ENCODE measurements at regions not wholly inside any gene's neighbourhood (a gene's known extent, or its start where the extent isn't known, plus 50 kb on each side); places are given as distances from the start of the nearest gene placed in this dataset.

DNA sequence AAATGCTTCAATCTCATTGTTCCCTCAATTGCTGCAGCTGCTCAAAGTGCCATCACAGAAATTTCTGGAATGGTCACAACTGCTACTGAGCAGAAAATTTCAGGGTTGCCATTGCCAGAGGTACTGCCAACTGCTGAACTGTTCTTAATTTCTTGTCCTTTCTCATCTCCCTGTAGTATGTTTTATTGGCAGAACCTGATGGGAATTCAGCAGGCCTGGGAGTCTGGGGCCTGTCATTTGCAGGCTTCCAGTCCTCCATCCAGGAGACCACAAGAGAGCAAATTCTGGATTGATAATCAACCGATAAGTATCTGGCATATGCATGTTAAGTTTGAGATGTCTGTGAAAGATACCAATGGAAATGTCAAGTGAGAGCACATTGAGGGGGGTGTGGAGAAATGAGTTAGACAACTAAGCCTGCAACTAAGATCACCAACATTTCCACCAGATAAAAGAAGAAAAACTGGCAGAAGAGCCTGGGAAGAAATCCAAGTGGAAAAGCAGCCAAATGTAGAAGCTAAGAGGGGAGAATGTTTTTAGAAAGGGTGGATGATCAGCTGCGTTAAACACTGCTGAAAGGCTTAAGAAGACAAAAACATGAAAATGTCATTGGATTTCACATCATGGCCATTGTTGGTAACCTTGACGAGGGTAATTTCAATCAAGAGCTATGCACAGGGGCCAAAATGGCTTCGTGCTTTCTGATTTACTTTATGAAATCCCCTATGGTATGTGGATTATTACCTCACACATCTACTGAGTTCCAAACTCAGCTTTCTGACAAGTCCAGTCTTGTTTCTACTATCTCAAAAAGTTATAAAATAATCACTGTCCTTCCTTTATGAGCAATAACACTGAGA is 648.1 kb downstream of the PLPP3 start:
- no peak for DNase-seq (ENCODE audit: low spot score)

DNA sequence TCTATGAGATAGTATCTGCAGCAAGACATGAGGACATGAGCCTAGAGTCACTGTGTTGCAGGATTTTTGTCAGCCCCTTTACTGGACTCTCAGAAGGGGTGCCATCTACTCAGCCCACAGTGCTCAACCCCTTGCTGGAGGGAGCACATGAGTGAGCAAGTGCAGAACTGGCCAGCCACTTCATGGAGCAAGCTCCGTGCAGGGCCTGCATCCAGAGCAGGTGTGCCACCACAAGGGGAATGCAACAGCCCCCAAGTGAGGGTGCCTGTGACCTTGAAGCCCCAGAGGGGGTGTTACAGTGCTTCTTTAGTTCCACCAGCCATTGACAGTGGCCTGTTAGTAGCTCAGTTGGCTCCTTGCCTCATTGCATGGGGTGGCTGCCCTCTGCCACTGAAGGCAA is 649.7 kb downstream of the PLPP3 start:
- DNase-seq (ENCODE audit: low spot score): no peak

DNA sequence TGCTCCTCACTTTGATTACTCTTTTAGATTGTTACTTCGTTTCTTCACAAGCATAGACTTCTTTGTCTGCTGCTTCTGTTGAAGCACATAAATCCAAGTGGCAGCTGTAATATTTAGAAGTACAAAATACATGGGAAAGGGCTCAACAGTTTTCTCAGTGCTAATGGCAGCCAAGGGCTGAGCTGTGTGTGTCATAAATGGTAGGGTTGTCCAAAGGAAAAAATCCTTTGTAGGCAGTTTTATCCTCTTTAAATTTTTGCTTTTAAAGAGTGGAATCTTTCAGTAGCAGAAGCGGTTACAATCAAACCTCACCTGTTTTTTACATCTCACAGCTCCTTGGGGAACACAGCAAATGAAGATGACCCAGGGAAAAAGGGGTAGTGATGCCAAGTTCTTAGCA is 650.8 kb downstream of the PLPP3 start:
- DNase-seq (ENCODE audit: low spot score): no peak

DNA sequence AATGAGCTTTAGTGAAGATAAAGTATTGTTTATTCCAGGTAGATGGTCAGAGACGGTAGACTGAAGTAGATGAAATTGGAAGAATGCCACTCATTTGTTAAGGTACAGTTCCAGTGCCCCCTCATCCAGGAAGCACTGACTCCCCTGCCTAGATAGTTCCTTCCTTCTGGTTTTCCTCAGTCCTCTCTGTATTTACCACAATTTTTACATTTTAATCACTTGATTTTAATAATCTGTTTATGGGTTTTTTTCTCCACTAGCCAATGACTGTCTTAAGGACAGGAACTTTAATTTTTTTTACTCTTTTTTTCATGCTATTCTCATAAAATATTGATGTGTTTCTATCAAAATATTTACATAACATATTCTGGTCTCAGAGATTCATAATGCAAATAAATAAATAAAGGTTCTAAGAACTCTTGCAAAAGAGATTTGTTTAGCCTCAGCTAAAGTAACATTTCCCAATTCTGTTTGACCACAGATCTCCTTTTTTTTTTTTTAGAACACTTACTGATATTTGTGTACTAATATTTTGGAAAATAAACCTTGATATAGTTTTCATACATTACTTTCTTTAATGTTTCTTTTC is 651.6 kb downstream of the PLPP3 start:
- DNase-seq (ENCODE audit: low spot score): no peak

DNA sequence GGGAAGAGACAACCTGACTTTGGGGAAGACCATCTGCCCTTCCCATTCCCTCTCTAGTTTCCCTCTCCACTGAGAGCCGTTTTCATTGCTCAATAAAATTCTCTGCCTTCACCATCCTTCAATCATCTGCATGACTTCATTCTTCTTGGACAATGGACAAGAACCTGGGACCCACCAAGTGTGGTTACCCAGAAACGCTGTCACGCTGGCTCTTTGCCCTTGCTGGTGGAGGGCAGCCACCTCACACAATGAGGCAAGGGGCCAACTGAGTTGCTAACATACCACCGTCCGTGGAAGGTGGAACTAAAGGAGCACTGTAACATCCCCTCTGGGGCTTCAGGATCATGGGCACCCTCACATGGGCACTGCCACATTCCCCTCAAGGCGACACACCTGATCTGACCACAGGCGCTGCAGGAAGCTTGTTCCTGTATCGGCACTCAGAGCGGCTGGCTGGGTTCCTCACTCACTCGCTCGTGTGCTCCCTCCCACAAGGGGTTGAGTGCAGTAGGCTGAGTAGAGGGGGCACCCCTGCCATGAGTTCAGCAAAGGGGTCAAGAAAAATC is 652.4 kb downstream of the PLPP3 start:
- no peak for DNase-seq (ENCODE audit: low spot score)

DNA sequence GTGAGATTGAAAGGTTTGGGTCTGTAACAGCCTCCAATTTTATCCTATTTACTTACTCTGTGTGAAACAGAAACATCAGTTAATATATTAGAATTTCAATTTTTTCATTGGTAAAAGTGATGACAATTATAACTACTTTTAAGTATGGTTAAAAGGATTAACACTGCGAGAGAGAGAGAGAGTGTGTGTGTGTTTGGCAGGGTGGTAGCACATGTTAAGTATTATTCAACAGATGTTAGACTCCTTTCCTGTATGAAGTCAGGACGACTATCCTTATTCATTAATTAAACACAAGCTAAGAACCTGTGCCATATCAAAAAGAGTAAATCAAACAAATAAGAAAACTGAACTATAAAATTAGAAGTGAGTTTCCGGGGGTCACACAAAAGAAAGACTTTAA is 662.5 kb downstream of the PLPP3 start:
- DNase-seq (ENCODE audit: low spot score): no peak

DNA sequence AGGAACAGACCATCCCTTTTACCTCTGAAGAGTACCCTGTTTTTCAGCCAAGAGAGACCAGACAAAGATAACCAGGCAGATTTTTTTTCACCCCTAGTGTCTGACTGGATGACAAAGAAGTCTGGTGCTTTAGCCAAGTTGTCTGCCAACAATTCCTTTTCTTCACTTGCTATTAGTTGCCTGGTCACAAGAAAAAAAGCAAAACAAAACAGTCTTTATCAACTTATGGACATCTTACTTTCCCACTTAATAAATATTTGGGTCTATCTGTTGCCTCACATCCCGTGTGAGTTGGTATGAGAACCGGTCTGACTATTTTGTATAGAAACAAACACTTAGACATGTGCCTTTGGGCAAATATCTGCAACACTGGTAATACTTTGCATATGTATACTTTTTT is 662.9 kb downstream of the PLPP3 start:
- no peak for DNase-seq (ENCODE audit: low spot score)

DNA sequence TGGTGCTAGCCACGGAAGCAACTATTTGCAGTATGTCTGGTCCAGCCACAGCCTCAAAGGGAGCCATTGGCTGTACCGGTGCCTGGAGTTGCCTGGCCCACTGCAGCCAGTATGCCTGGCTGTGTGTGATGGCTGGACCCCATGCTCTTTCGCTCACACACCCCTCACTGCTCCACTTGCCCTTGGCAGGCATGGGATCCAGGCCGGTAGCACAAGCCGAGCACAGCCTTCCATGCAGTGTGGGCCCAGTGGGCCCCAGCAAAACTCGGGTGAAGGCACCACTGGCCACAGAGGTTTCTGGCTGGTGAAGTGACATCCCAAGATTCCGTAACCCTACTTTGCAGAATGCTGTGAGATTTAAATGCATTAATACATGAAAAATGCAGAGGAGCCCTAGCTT is 665.8 kb downstream of the PLPP3 start:
- DNase-seq (ENCODE audit: low spot score): no peak

DNA sequence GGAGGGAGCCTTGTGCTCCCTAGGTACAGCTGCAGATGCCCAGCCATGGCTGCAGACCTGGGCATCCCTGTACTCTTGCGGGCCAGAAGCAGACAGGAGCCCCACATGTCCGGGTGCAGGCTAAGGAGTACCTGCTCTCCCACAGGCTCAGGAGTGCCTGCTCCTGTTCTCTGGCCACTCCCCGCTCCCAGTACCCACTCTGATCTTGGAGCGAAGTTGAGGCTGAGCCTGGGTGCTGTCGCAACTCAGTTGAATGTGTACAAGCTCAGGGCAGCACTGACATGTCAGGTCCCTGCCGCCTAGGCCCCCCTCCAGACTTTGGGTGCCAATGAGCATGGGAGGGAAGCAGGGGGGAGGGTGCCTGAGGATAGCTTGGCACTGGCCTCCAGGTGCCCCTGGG is 666.9 kb downstream of the PLPP3 start:
- no peak for DNase-seq (ENCODE audit: low spot score)

DNA sequence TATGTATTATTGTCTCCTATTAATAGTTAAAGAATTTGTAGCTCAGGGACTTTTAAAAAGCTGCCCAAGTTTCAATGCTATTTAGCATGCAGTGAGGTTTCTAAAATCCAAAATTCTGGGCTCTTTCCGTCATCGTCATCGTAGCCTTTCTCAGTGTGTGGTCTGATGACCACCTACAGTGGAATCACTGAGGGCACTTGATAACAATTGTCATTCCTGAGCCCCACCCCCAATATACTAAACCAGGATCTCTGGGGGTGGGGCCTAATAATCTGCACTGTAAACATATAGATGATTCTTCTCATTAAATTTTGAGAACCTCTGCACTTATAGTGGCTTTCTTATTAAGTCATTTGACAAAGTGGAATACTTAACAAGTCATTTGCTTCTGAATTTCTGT is 674.8 kb downstream of the PLPP3 start:
- no peak for DNase-seq (ENCODE audit: low spot score)

DNA sequence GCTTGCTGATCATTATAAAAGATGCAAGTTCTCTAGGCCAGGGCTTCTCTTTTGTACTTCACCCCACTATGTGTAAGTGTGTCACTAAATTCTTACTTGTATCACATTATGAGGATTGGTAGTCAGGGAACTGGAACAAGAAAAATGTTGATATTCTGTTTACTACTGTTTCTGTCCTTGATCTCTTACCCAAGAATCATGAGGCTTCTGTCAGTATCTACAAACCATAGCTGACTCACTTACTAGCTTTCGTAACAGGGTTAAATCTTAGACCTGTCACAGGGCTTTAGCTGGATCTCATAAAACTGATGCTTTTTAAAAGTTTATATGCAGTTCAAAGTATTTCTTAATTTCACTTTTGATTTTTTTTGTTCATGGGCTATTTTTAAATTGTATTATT is 681.2 kb downstream of the PLPP3 start:
- DNase-seq (ENCODE audit: low spot score): no peak

DNA sequence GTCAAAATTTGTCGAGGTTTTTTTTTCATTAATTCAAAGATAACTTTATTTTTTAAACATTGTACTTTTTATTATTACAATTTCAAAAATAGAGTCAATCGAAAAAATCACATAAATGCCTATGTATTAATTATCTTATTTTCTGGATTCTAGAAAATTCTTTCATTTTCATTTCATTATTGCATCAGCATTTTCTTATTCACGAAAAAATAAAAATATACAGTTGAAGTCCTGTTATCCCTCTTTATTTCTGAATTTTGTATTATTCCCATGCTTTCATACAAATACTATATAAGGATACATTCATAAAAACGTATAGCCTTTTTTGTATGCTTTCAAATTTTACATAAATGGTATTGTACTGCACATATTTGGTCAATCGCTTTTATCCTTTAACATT is 681.0 kb upstream of the USP24 start:
- DNase-seq (ENCODE audit: low spot score): no peak

DNA sequence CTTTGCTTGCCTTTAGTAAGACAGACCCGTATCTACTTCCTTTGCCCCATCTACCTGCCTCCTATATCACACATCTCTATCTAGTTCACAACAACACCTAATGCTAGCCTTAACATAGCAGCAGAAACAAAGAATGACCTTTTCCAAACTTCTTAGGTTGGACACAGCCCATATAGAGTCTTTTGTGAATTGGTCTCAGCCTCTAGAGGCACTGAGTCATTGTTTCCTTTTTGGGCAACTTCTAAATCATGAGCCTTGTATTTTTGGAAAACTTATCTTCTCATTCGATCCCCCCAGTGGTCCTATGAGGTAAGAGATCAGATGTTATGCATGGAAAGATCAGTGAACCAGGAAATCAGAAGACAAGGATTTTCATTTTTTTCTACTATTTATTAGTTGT is 679.4 kb upstream of the USP24 start:
- no peak for DNase-seq (ENCODE audit: low spot score)

DNA sequence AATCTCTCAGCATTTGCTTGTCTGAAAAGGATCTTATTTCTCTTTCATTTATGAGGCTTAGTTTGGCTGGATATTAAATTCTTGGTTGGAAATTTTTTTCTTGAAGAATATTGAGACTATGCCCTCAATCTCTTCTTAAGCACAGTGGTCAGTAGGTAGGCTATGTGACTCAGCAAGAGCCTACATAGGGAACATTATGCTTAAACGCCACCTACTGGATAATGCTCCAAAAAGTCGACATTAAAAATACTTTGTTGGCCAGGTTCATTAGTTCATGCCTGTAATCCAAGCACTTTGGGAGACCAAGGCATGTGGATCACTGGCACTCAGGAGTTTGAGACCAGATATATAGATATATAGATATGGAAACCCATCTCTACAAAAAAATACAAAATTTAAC is 678.0 kb upstream of the USP24 start:
- peak; percentile 5 for DNase-seq (ENCODE audit: low spot score)

DNA sequence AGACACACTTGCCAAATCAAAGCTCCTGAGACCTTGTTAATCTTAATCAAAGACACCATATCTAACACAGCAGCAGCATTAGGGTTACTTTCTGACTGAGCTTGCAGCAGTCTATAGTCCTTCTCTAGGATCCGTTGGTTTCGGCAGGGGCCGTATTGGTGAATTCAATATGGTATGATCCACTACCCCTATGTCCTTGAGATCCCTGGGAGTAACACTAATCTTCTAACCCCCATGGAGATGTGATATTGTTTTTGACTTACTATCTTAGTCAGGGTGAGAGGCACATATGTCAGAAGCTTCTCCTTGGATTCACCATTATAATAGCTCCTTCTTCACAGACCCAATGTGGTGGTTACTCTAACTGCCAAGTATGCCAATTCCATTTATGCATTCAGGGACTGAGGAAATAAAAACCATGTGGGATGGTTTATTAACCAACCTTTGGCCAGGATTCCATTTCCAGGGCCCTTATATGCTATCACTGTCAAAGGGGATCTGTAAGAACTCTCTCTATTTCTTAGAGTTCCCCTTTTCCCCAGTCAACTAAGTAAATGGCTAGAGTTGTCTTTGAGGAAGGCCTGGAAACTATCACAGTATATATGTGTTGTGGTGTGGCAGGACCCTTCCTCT is 673.6 kb upstream of the USP24 start:
- no peak for DNase-seq (ENCODE audit: low spot score)

DNA sequence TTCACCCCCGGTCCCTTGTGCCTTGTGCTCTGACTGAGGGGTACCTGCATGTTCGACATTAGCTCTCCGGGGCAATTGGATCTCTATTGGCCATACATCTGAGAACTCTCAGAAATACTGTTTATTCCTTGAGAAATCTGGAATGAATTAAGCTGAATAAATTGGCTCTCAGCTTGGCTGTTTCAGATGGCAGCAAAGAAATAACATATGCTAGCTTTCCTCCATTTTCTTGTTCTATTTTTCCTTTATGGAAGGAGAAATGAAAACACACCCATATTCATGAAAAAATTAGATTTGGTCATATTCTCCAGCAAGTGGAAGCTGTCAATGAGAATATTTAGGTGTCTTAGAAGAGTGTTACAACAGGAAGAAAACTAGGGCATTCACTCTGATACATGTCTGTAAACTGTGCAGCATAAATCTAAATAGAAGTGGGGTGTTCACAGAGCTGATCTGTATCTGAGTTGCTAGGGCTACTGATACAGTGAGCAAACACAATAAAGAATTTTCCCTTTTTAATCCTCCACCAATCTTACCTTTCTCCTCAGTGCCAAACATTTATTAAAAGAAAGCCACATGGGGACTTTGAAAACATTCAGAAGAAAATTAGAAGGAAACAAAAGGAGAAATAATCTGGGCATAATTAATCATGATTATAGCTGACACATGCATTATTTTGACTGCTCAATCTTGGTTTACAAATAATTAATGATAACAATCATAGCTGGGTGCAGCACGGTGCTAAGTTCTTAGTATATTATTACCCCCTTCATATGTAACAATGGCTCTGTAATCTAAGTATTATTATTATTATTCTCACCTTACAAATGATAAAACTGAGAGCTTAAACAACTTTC is 671.9 kb upstream of the USP24 start:
- DNase-seq (ENCODE audit: low spot score): no peak

DNA sequence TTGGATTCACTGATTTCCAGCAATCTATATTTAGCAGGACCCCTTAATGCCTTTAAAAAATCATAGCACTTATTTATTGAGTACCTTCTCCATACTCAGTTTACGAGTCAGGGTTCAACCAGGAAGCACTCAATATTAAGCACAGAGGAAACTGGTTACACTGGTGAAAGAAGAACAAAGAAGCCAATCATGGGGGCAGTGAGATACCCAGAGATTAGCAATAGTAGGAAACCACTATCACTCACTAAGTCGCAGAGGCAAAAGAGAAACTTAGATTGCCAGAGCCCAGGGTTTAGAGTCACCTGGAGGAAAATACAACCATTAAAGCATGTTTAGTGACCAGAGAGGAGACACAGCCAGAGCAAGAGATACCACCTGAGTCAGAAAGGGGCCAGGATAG is 670.5 kb upstream of the USP24 start:
- no peak for DNase-seq (ENCODE audit: low spot score)

DNA sequence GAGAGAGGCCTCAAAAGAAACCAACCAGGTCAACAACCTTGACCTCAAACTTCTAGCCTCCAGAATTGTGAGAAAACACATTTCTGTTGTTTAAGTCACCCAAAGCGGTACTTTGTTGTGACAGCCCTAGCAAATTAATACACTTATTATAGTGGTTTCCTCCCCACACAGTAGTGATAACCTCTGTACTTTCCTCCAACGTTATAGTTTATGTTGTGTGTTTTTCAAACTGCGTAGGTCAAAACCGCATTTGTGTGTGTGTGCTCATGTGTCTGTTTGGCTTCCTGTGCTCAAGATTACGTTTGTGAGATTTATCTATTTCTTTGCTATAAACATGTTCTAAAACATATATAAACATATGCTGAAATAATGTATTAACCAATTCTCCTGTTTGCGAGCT is 667.8 kb upstream of the USP24 start:
- no peak for DNase-seq (ENCODE audit: low spot score)

DNA sequence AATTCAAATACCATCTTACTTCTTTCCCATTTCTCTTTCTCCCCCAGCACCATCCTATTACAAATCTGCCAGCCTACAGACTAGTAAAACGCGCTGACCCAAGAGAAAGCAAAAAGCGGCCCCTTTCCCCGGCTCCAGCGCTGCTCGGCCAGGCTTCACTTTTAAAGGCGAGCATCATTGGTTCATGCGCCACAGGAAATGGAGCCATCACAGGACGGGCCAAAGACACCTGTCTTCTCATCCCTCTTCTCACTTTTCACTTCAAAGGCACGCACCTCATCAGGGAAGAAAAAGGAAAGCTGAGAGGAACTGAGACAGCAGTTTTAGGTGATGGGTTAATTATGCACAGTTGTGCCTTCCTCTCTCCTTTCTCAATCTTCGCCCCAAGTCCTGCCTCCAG is 664.2 kb upstream of the USP24 start:
- no peak for DNase-seq (ENCODE audit: low spot score)

DNA sequence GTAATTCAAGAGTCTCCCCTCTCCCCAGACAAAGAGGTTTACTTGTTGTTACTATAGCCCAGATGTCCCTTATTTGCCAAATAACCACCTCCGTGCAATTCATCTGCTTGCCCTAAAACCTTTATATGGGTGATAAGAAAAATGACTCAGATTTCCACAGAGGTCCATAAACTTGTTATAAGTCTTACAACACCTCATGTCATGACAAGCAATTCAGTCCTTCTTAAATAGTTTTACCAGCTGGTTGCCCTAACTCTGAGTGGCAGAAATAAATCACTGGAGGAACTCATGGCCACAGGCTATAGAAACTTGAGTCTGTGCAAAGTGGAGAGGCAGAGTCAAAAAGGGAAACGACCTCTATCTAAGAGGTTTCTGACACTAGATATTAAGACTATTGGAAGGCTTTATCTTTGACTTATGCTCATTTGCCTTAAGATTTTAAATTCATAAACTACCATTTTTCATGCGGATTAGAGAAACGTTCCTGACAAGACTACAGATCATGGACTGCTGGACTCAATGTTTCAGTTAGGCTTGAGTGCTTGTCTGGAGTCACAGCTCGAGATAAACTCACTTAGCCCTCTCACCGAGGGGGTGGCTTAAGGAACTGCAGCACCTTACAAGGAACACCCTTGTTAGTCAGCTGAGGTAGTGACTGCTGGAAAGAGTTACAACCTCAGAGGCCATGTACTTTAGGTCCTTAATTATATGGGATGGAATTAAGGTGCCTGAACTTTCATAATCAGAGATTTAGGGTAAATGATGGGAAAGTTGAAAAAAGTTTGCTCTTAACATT is 662.5 kb upstream of the USP24 start:
- DNase-seq (ENCODE audit: low spot score): no peak

DNA sequence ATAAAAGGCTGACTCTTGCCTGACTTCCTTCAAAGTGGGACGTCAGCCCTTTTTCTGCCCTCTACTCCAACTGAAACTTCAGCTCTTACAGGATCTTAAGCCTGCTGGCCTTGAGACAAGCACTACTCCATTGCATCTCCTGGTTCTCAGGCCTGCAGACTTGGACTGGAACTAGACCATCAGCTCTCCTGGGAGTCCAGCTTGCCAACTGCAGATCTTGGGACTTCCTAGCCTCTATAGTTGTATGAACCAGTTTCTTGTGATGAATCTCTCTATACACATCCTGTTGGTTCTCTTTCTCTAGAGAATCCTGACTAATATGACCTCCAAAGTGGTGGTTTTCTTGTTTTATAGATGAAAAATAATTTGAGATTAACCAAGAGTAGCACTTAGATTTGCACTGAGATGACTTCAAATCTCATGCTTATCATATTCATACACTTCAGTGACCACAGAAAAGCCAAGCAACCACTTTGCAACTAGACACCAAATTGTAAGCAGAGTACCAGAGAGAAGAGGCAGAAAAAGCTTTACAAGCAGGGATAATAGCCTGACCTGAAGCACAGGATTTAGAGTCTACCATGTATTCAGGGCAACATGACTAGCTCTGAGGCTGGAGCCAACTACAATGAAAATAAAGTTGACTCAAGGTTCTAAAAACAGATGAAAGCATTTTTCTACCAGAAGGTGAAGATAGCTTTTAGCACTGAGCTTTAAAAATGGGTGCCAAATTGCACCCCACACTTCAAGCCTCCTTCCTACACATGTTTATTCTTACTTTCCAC is 661.3 kb upstream of the USP24 start:
- DNase-seq (ENCODE audit: low spot score): no peak

Data from activated CD4-positive, alpha-beta T cell treated with anti-CD3 and anti-CD28 coated beads, Interleukin-2, Interleukin-4, amounts not matched to agents 100 ng/mL and 50 ng/mL, durations not matched to agents 16 hours and 8 hours (primary cell).